ENCODE measurements at regions not wholly inside any gene's neighbourhood (a gene's known extent, or its start where the extent isn't known, plus 50 kb on each side); places are given as distances from the start of the nearest gene placed in this dataset.
"Not testable (repeated sequence)": the region's sequence is repeated elsewhere in the genome, so short reads cannot be mapped to it uniquely, and the experiment has no call there.

DNA sequence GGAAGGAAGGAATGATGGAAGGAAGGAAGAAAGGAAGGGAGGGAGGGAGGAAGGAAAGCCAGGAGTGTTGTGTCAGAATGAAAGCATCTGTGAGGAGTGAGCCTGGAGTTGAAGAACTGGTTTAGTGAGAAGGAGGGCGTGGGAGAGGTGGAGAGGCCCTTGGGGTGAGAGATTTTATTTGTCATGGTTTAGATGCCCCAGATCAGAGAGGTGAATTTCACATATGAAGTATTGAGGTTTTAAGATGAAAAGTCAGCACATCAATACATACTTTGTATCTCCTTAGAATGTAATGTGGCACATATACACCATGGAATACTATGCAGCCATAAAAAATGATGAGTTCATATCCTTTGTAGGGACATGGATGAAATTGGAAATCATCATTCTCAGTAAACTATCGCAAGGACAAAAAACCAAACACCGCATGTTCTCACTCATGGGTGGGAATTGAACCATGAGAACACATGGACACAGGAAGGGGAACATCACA is 222.3 kb upstream of the ECI2 start:
- DNase-seq (ENCODE audit: low spot score); intact Hi-C loops (cut with DNase I): not testable (repeated sequence)

DNA sequence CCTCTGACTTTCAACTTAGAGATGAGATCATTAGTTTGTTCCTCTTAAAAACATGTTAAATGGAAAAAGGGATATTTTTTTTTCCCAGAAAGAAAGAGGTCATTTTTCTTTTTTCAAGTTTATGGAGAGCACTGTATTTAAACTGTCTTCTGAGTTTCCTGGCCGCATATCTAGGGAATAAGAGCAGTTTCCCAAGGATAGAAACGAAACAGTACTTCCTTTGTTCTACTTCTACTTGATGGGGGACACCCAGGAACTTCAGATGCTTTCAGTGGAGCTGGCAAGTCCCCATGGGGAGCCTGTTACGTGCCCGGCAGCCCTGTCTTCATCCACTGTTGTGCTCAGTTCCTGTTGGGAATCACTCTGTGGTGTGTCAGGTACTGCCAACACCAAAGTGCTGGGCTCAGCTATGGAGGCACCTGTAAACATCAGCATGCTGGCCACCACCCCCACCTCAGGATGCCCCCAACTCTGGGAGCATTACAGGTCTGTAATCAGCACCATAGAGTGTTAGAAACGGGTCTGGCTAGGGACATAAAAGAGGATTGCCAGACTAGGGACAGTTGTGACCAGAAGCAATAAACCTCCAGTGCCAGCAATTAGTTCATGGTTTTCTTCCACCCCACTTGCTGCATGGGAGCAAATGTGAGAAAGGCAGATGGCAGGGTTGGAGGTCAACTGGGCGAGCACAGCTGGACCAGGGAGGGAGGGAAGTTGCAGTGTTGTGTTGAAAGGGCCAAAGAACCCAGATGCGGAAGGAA is 221.7 kb upstream of the ECI2 start:
- intact Hi-C loops (cut with DNase I) = no loop called here
- DNase-seq (ENCODE audit: low spot score) = no peak

DNA sequence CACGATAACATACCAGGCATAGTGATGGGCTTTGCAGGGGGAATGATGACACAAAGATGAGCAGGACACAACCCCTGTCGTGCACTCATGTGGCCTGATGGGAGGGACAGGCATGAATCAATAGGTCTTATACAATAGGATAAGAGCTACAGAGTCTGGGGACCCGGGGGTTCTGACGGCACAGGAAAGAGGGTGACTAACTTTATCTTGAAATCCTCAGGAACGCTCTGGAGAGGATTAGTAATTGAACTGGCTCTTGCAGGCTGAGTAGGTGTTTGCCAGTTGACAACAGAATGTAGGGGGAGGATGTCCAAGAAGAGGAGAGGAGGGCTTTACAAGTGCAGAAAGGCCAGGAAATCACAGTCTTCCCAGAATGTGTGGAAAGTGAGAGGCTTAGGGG is 219.9 kb upstream of the ECI2 start:
- peak; percentile 80 for DNase-seq (ENCODE audit: low spot score)
- intact Hi-C loops (cut with DNase I) = no loop called here

DNA sequence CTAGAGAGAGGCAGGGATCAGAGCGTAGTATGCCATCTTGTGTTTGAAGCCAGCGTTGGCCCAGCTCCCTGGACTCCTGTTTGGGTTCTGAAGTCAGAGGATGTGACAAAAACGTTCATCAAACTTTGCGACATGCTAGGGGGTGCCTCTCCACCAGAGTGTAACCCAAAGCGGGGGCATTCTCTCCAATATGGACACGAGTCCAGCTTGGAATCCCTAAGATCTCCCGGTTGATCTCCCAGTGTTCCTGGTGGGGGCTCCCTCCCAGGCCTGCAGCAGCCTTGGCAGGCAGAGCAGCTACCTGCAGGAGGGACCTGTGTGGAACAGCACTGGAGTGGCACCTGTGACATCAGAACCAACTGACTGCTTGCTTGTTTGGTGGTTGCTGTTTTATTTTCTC is 218.8 kb upstream of the ECI2 start:
- intact Hi-C loops (cut with DNase I) = no loop called here
- DNase-seq (ENCODE audit: low spot score) = no peak

DNA sequence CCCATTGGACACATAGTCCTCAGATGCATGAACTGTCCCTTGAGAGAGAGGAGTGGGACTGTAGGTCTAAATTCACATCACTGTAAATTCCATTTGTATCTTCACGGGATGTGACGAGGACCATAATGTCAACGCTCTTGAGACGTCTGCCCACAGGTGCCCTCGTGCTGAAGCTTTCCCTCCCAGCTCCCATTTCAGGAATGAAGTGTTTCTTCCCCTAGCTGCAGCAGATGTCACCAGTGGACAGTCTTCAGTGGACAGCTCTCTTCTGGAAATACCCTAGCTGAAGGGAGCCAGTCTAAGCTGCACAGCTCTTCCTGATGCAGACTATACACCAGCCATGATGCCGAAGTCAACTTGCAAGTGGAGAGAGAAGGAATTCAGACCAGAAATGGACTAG is 217.4 kb upstream of the ECI2 start:
- intact Hi-C loops (cut with DNase I) = no loop called here
- no peak for DNase-seq (ENCODE audit: low spot score)

DNA sequence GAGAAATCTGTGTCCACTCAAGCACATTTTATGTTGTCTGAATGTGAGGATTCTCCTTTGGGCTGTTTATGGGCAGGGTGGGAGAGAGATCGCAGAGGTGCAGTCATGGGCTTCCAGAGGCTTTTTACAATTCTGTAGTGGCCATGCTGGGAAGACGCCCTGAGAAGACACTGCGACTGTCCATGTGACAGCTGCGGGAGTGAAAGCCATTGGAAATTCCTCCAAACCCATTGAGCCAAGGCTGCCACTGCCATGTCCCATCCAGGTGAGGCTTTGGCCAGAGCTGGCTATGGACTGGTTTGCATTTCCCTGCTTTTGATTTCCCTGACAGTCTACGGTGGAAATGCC is 216.9 kb upstream of the ECI2 start:
- DNase-seq (ENCODE audit: low spot score) = no peak
- intact Hi-C loops (cut with DNase I) = no loop called here

DNA sequence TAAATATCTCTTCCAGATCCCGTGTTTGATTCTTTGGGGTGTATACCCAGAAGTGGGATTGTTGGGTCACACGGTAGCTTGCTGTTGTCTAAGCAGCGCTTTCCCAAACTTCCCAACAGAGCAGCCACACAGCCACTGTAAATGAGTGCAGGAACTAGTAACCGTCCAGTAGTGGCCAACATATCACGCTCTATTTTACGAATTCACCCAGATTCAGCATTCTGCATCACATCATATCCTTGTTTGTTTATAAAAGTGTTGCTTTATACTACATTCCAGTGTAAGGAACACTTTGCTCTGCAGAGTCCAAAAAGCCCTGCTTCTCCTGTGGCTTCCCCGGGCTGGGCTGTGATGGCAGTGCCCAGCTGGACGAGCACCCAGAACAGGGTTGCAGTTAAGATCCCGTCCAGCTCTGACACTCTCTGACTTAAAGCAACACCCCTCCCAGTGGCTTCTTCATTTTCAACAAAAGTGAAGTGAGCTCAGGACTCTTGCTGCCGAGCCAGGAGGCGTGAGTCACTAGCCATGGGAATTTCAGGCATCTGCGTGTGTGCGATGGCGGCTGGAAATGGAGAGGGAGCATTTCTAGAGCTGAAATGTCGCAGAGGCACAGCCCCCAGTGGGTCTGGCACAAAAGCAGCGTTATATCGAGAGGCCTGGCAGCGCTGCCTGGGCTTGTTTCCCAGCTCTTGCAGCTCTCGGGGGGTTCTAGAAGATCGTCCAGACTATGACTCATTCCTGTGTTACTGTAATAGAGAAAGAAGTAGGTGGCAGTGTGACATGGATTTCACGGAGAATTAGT is 216.3 kb upstream of the ECI2 start:
- DNase-seq (ENCODE audit: low spot score) = peak; percentile 95
- intact Hi-C loops (cut with DNase I) = no loop called here

DNA sequence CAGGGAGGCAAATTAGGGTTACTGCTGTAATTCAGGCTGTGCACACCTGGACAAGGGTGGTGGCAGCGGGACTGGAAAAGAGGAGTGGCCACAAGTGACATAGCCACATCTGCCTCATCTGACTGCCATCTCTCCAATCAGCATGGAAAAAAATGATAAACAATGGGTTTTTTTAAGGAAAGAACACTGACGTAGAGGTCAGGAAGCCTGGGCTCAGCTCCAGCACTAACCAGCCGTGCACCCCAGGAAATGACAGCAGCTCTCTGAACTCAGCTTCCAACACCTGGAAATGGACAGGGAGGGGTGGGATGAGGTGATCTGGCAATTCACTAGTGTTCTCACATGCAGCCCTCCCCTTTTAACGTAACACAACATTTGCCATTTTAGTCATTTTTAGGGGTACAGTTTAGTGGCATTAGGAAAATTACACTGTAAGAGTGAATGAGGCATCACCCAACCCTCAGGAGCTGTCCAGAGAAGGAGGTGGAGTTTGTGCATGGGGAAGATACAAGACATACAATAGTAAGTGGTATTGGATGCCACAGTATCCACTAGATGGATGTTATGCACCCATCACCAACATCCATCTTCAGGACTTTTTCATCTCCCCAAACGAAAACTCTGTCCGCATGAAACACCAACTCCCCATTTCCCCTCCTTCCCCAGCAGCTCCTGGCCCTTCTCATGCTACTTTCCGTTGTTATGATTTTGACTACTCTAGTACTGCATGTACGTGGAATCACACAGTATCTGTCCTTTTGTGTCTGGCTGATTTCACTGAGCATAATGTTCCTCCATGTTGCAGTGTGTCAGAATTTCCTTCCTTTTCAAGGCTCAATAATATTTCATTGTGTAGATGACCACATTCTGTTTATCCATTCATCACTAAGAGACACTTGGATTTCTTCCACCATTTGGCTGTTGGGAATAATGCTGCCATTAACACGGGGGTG is 215.5 kb upstream of the ECI2 start:
- intact Hi-C loops (cut with DNase I) = no loop called here
- DNase-seq (ENCODE audit: low spot score) = no peak

DNA sequence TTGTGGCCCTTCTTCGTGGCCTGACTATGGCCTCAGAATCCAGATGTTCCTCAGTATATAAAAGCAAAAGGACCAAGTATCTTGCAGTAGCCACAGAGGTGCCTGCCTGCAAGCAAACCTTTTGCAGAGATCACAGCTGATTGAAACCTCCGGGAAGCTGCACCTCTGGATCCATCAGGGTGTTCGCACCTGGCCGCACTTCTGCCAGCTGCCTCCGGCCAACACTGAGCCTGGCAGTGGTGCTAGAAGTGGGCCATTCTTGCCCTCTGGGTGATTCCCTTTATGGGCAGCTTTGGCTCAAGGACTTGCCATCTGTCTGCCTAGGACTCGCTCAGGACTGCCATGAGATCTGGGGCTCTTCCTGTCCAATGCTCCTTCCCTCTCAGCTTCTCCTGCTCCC is 214.6 kb upstream of the ECI2 start:
- DNase-seq (ENCODE audit: low spot score) = no peak
- intact Hi-C loops (cut with DNase I) = no loop called here

DNA sequence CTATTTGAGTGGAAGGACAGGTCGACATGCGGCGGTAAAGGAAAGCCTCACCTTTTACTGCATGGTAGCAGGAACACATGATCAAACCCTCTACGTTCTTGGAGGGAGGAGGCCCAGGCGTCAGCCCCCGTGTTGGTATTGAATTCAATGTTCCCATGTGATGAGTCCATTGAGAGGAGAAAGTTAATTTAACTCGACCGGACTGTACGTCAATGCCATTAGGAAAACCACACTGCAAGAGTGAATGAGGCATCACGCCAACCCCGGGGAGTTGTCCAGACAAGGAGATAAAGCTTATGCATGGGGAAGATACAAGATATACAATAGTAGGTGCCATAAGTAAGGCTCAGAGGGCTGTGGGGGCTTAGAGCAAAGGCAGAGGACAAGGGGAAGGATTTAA is 213.9 kb upstream of the ECI2 start:
- no peak for DNase-seq (ENCODE audit: low spot score)
- intact Hi-C loops (cut with DNase I) = no loop called here

DNA sequence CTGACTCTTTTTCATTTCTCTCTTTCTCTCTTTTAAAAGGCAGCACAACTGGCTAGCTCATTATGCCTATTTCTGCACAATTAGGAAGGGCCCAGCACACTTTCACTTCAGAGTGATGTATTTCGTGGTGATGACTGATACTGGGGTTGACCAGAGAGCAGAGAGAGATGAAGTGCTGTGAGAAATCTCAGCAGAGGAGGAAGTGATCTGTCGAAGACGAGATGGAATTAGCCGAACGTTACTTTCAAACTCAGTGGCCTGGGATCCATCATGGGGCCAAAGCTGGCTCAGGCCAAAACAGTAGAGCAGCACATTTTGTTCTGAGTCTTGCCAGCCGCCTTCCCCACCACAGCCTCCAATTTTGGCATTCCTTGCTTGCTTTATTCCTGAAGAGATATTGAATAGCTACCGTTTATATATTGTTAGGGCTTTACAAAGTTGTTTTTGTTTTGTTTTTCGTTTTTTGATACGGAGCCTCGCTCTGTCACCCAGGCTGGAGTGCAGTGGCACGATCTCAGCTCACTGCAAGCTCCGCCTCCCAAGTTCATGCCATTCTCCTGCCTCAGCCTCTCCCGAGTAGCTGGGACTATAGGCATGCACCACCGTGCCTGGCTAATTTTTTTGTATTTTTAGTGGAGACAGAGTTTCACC is 213.2 kb upstream of the ECI2 start:
- intact Hi-C loops (cut with DNase I) = no loop called here
- DNase-seq (ENCODE audit: low spot score) = no peak

DNA sequence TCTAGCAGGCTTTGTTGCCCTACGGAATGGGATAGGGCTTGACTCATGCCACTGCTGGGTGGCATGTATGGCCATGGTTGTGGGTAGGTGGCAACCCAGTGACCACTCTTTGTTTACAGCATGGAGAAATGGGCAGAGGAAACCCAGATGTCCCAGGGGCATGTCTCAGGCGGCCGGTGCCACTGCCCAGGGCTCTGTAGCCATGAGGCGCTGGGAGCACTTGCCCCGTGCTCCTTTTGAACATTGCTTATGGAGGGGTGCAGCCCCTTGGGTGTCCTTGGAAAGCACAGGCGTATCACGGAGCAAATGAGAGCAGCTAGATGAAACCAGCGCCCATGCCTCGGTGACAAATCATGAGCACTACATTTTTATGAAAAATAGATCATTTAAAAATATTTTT is 212.5 kb upstream of the ECI2 start:
- DNase-seq (ENCODE audit: low spot score) = no peak

DNA sequence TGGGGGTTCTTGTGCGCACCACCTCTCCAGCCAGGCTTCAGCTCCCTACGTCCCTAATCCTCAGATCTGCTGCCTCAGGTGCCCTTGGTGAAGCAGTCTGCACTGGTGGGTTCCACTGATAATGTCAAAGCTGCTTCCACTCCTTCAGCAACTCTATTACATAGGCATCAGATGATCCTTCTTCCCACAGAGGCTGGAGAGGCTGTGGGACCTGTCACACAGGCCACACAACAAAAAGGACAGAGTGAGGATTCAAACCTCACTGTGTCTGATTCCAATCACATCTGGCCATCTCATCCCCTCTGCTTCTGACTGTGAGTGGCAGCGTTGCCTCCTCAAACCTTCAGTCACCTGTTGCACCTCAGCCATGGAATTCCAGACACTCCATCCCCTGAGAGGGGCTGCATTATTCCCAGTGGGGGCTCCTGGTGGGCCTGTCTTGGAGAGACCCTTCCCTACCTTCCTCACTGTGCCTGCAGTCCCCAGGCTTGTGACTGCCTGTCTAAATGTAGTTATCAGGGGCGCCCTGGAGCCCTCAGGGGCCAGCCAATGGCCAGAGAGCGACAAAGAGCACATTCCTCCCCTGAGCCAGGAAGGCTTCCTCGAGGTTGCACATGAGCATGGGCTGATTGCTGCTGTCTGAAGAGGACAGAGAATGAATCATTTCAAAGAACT is 211.4 kb upstream of the ECI2 start:
- no peak for DNase-seq (ENCODE audit: low spot score)
- intact Hi-C loops (cut with DNase I) = no loop called here

More for the DNA sequence above, 212.5 kb upstream of the ECI2 start:
- intact Hi-C loops (cut with DNase I) = no loop called here

DNA sequence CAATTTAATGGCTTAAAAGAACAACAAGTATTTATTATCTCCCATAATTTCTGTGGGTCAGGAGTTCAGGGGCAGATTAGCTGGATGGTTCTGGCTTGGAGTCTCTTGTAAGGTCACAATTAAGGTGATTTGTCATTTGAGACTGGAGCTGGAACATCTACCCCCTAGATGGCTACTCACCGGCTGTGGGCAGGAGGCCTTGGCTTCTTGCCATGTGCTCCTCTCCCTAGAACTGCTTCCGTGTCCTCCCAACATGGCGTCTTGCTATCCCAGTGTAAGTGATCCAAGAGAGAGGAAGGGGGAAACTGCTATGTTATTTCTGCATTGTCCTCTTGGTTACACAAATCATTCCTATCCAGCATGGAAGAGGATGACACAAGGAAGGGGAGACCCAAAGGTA is 210.2 kb upstream of the ECI2 start:
- intact Hi-C loops (cut with DNase I) = no loop called here
- DNase-seq (ENCODE audit: low spot score) = no peak

DNA sequence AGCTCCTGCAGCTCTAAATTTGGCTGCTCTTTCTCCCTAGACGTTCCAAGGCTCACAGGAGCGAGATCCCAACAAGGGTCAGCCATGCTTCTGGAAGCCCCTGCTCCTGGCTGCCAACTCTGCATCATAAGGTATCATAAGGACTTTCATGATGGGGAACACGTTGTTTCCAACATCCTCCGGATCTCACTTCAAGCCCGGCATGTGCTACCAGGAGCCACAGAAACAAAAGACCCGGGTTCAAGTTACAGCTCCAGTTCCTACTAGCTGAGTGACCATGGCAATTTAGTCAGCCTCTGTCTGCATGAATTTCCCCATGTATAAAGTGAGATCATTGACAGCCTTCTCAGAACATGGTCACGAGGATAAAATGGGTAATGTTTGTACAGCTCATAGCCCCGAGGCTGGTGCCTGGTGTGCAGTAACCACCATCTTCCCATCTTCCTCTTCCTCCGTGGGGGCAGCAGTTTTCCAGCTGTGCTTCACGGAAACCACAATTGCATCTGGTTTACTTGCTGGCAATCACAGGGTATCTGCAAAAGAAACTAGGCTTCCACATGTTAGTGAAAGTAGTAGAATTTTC is 209.0 kb upstream of the ECI2 start:
- no peak for DNase-seq (ENCODE audit: low spot score)
- intact Hi-C loops (cut with DNase I) = no loop called here

DNA sequence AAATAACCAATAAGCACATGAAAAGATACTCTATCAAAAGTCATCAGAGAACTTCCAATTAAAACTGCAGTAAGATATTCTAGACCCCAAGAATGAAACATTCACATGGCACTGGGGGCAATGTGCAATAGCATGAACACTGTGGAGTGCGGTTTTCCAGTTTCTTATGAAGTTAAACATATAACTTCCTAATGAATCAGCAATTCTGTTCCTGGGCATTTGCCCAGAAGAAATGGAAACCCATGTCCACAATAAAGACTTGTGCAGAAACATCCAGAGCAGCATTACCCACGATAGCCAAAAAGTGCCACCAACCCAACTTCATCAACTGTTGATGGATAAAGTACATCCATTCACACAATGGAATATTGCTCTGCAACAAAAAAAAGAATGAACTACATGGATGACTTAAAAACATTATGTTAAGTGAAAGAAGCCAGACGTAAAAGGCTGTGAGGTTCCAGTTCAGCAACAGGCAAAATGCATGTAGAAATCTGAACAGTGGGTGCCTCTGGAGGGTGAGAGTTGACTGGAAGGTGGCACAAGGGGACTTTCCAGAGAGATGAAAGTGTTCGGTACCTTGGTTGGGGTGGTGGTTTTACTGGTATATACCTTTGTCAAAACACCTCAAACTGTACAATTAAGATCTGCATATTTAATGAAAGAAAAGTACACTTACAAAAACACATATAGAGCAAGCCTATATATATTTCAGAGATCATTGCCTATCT is 207.2 kb upstream of the ECI2 start:
- DNase-seq (ENCODE audit: low spot score) = no peak
- intact Hi-C loops (cut with DNase I) = no loop called here

DNA sequence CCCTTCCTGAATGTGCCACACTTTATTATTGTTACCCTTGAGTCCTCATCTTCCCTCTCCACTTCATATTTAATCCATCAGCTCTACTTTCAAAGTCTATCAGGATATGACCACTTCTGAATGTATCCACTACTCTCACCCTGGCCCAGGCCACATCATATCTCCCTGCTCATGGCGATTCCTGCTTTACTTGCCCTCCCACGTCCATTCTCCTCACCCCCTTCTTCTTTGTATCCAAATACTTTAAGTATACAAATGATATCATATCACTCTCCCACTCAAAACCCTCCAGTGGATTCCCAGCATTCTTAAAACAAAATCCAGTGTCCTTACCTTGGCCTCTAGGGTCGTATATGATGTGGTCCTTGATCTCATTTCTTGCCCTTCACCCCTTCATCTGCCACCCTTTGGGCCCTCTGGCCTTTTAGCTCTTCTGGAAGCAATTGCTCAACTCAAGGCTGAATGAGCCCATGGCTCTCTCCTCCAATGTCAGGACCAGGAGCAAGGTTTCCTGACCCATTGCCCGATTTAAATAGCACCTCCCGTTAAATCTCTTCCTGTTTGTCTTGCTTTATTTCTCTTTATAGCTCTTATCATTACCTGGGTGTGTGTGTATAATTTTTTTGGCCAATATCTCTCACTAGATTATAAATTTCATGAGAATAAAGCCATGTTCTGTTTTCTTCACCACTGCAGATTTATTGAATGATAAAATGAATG is 205.9 kb upstream of the ECI2 start:
- DNase-seq (ENCODE audit: low spot score) = no peak
- intact Hi-C loops (cut with DNase I) = no loop called here
